OCI-LY3 (cell line): ENCODE measurements at regions not wholly inside any gene's neighbourhood (a gene's known extent, or its start where the extent isn't known, plus 50 kb on each side); places are given as distances from the start of the nearest gene placed in this dataset.

Source experiments
- H2AFZ ChIP-seq: fragments of 200-600, 300-600 bp; shearing (Covaris generic); 2 replicates; pipeline ENCODE4 v1.6.0; 2014; ENCODE audit warnings: antibody characterized with exemption, low read depth, low read length
- H3K27ac ChIP-seq: fragments of 200-600, 300-600 bp; sonication (generic); 2 replicates; pipeline ENCODE4 v1.5.1; 2014; ENCODE audit warnings: mild to moderate bottlenecking, low read length, moderate library complexity, mixed read lengths
- H3K27me3 ChIP-seq: fragments of 200-600, 300-600 bp; sonication (generic); 2 replicates; pipeline ENCODE4 v1.6.1; 2014; ENCODE audit warnings: low read depth, low read length, mixed read lengths
- H3K36me3 ChIP-seq: fragments of 200-600, 300-600 bp; sonication (generic); replicated peaks from 2 replicates; pipeline ENCODE3; 2014; ENCODE audit warnings: low read depth, low read length, mixed read lengths
- H3K4me1 ChIP-seq: fragments of 300-600, 200-600 bp; sonication (generic); 2 replicates; pipeline ENCODE4 v1.6.1; 2014; ENCODE audit warnings: low read length, mixed read lengths
- H3K4me2 ChIP-seq: fragments of 200-600, 300-600 bp; sonication (generic); 2 replicates; pipeline ENCODE4 v1.6.1; 2014; ENCODE audit warnings: low read length, mixed read lengths
- H3K4me3 ChIP-seq: fragments of 300-600, 200-600 bp; sonication (generic); 2 replicates; pipeline ENCODE4 v1.5.1; 2014; ENCODE audit warnings: antibody characterized with exemption, mild to moderate bottlenecking, low read length, moderate library complexity
- H3K79me2 ChIP-seq: fragments of 300-600, 200-600 bp; shearing (Covaris generic); 2 replicates; pipeline ENCODE4 v1.6.1; 2014; ENCODE audit warnings: mild to moderate bottlenecking, low read length, mixed read lengths
- H3K9ac ChIP-seq: fragments of 300-600, 200-600 bp; shearing (Covaris generic); 2 replicates; pipeline ENCODE4 v1.6.0; 2014; ENCODE audit warnings: mild to moderate bottlenecking, low read length, moderate library complexity
- H3K9me3 ChIP-seq: fragments of 200-600, 300-600 bp; shearing (Covaris generic); 2 replicates; pipeline ENCODE4 v1.6.1; 2014; ENCODE audit warnings: low read length, mixed read lengths; ENCODE audit not compliant: insufficient read depth
- H4K20me1 ChIP-seq: fragments of 200-600, 300-600 bp; sonication (generic); 2 replicates; pipeline ENCODE4 v1.6.1; 2016; ENCODE audit warnings: low read length, mixed read lengths; ENCODE audit not compliant: insufficient read depth
- EZH2phosphoT487 ChIP-seq: fragments of 200-600 bp; shearing (Covaris generic); IDR thresholded peaks from 2 replicates; pipeline ENCODE4 v1.6.1; 2018; ENCODE audit warnings: antibody characterized with exemption, mixed run types, low read depth
- TF ChIP-seq, protein P1 (sequence below): fragments of 200-600, 300-600 bp; sonication (generic); IDR thresholded peaks from 2 replicates; pipeline ENCODE4 v1.5.1; 2014; ENCODE audit warnings: antibody characterized with exemption, low read length, low read depth

DNA sequence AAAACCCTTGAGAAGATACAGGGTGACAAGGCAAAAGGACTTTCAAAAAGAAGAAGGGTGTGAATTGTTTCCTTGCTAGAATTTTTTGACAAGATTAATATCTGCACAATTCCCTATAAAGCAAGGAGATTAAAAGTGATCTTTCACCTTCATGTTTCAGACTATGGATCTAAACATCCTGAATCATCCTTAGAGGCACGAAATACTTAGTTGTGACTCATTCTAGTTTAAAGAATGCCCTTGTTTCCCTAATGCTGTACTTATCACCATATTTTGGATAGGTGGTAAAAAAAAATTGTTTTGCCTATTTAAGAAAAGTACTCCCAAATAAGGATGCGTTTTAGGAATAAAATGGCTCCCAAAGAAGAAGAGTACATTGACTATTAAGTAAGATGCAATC is 415.1 kb downstream of the LRRIQ3 start:
- Histone ChIP-seq H3K9me3 (no peaks in the 10 kb centered on the region), H3K36me3 (no peaks in the 10 kb centered on the region), H3K79me2 (no peaks in the 10 kb centered on the region), H3K9ac (no peak overlapping the region), H3K4me3 (no peak overlapping the region), H2AFZ (no peak overlapping the region), H3K4me1 (no peaks in the 10 kb centered on the region), H3K27ac (no peak overlapping the region), H3K4me2 (no peak overlapping the region), H4K20me1 (no peaks in the 10 kb centered on the region), H3K27me3 (no peaks in the 10 kb centered on the region)
- TF ChIP-seq, protein P1, sequence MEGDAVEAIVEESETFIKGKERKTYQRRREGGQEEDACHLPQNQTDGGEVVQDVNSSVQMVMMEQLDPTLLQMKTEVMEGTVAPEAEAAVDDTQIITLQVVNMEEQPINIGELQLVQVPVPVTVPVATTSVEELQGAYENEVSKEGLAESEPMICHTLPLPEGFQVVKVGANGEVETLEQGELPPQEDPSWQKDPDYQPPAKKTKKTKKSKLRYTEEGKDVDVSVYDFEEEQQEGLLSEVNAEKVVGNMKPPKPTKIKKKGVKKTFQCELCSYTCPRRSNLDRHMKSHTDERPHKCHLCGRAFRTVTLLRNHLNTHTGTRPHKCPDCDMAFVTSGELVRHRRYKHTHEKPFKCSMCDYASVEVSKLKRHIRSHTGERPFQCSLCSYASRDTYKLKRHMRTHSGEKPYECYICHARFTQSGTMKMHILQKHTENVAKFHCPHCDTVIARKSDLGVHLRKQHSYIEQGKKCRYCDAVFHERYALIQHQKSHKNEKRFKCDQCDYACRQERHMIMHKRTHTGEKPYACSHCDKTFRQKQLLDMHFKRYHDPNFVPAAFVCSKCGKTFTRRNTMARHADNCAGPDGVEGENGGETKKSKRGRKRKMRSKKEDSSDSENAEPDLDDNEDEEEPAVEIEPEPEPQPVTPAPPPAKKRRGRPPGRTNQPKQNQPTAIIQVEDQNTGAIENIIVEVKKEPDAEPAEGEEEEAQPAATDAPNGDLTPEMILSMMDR = no peak
- no peak for TF ChIP-seq EZH2phosphoT487

DNA sequence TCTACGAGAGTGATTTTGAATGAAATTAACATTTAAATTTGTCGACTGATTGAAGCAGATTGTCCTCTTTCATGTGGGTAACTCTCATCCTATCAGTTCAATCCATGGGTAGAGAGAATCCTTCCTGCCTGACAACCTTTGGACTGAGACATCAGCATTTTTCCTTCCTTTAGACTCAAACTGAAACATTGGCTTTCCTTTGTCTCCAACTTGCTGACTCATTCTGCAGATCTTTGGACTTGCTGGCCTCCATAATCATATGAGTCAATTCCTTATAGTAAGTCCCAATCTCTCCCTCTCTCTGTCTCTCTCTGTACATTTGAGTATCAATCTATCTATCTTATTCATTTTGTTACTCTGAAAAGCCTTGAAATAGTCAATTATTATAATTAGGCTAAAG is 416.7 kb downstream of the LRRIQ3 start:
- H3K9ac ChIP-seq = no peak overlapping the region
- no peaks in the 10 kb centered on the region for H3K9me3 ChIP-seq
- no peaks in the 10 kb centered on the region for H3K27me3 ChIP-seq
- no peak overlapping the region for H3K27ac ChIP-seq
- no peak overlapping the region for H3K4me2 ChIP-seq
- TF ChIP-seq, protein P1 = no peak
- TF ChIP-seq EZH2phosphoT487 = no peak
- no peaks in the 10 kb centered on the region for H4K20me1 ChIP-seq
- no peak overlapping the region for H3K4me3 ChIP-seq
- H2AFZ ChIP-seq = no peak overlapping the region
- no peaks in the 10 kb centered on the region for H3K4me1 ChIP-seq
- H3K36me3 ChIP-seq = no peaks in the 10 kb centered on the region
- H3K79me2 ChIP-seq = no peaks in the 10 kb centered on the region

DNA sequence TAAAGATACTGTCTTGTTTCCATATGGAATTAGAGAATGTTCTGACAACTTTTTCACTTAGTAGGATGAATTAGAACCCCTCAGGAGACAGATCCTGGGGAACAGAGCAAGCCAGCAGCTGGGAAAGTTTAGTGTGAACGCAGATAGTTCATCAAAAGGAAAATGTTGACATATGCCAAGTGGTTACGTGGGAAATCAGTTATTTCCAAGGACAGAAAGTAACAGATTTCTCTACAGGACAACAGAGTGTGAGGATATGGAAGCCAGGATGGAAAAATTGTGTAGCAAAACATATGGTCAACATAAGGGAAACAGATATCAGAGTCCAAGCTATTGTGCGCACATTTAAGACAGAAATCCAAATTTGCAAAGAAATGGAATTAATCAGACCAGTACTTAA is 419.5 kb downstream of the LRRIQ3 start:
- Histone ChIP-seq H3K9me3 (no peaks in the 10 kb centered on the region), H3K27ac (no peak overlapping the region), H3K79me2 (no peaks in the 10 kb centered on the region), H2AFZ (no peak overlapping the region), H3K4me2 (no peak overlapping the region), H4K20me1 (no peaks in the 10 kb centered on the region), H3K27me3 (no peaks in the 10 kb centered on the region), H3K4me1 (no peaks in the 10 kb centered on the region), H3K4me3 (no peak overlapping the region), H3K36me3 (no peaks in the 10 kb centered on the region), H3K9ac (no peak overlapping the region)
- TF ChIP-seq, protein P1 = no peak
- TF ChIP-seq EZH2phosphoT487 = no peak

DNA sequence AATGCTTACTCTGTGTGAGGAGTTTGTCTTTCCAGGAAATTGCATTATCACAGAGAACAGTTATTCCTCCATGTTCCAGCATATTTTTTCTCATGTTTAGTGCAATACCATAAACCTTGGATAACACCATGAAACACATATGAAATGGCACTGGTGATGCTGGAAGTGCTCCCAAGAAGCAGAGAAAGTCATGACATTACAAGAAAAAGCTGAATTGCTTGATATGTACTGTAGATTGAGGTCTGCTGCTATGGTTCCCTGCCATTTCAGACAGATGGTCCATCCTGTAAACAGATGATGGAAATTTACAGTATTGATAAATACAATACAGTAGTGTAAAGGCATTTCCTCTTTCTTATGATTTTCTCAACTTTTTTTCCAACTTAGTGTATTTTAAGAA is 422.1 kb downstream of the LRRIQ3 start:
- Histone ChIP-seq H3K4me1 (no peaks in the 10 kb centered on the region), H3K9me3 (no peaks in the 10 kb centered on the region), H3K27ac (no peak overlapping the region), H2AFZ (no peak overlapping the region), H3K79me2 (no peaks in the 10 kb centered on the region), H3K4me3 (no peak overlapping the region), H3K9ac (no peak overlapping the region), H3K27me3 (no peaks in the 10 kb centered on the region), H3K4me2 (no peak overlapping the region), H4K20me1 (no peaks in the 10 kb centered on the region), H3K36me3 (no peaks in the 10 kb centered on the region)
- TF ChIP-seq EZH2phosphoT487 = no peak

DNA sequence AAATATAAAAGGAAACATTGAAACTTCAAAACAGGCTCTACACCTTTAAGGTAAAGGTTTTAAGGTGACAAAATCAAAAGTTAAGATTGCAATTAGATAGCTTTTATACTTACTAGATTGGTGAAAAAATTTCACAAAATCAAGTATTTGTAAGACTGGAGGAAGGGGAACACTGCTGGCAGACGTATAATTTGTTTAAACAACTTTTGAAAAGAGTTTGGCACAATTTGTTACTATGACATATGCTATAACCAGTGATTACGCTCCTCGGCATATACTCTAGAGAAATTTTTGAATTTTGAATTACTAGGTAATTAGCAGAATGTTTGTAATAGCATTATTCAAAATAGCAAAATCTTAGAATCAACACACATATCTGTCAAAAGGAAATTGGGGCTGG is 425.0 kb downstream of the LRRIQ3 start:
- no peaks in the 10 kb centered on the region for H3K27me3 ChIP-seq
- TF ChIP-seq, protein P1 = no peak
- no peak for TF ChIP-seq EZH2phosphoT487
- H3K9me3 ChIP-seq = no peaks in the 10 kb centered on the region
- no peaks in the 10 kb centered on the region for H3K36me3 ChIP-seq
- H3K4me2 ChIP-seq = no peak overlapping the region
- no peak overlapping the region for H3K27ac ChIP-seq
- no peaks in the 10 kb centered on the region for H3K4me1 ChIP-seq
- no peaks in the 10 kb centered on the region for H3K79me2 ChIP-seq
- H3K9ac ChIP-seq = no peak overlapping the region
- H2AFZ ChIP-seq = no peak overlapping the region
- no peak overlapping the region for H3K4me3 ChIP-seq
- no peaks in the 10 kb centered on the region for H4K20me1 ChIP-seq
